ENCODE measurements at regions not wholly inside any gene's neighbourhood (a gene's known extent, or its start where the extent isn't known, plus 50 kb on each side); places are given as distances from the start of the nearest gene placed in this dataset.
"Not testable (repeated sequence)": the region's sequence is repeated elsewhere in the genome, so short reads cannot be mapped to it uniquely, and the experiment has no call there.

GRCh38 chr1:178603926-178604325 is 91.0 kb downstream of the TEX35 start:
- no peak overlapping the region for H3K4me3 ChIP-seq (replicated peaks; ENCODE audit: low read depth, low read length)
- TF ChIP-seq CTCF (IDR thresholded peaks at IDR 0.05; ENCODE audit: low read depth, low read length, missing control alignments): no peak
- no peak for DNase-seq (ENCODE audit: extremely low read depth, low read depth)

GRCh38 chr1:178606839-178607238 is 93.9 kb downstream of the TEX35 start:
- no peak for DNase-seq (ENCODE audit: extremely low read depth, low read depth)
- TF ChIP-seq CTCF (IDR thresholded peaks at IDR 0.05; ENCODE audit: low read depth, low read length, missing control alignments): no peak
- no peak overlapping the region for H3K4me3 ChIP-seq (replicated peaks; ENCODE audit: low read depth, low read length)

GRCh38 chr1:178607718-178608408 is 95.0 kb downstream of the TEX35 start:
- H3K4me3 ChIP-seq (replicated peaks; ENCODE audit: low read depth, low read length): no peak overlapping the region
- TF ChIP-seq CTCF (IDR thresholded peaks at IDR 0.05; ENCODE audit: low read depth, low read length, missing control alignments): no peak
- no peak for DNase-seq (ENCODE audit: extremely low read depth, low read depth)

GRCh38 chr1:178609015-178609414 is 96.1 kb downstream of the TEX35 start:
- DNase-seq (ENCODE audit: extremely low read depth, low read depth): no peak
- no peak overlapping the region for H3K4me3 ChIP-seq (replicated peaks; ENCODE audit: low read depth, low read length)
- TF ChIP-seq CTCF (IDR thresholded peaks at IDR 0.05; ENCODE audit: low read depth, low read length, missing control alignments): no peak

GRCh38 chr1:178610690-178611410 is 97.9 kb downstream of the TEX35 start:
- not testable (repeated sequence) for H3K4me3 ChIP-seq (replicated peaks; ENCODE audit: low read depth, low read length); DNase-seq (ENCODE audit: extremely low read depth, low read depth)

- TF ChIP-seq CTCF (IDR thresholded peaks at IDR 0.05; ENCODE audit: low read depth, low read length, missing control alignments): no peak
- no peak overlapping the region for H3K4me3 ChIP-seq (replicated peaks; ENCODE audit: low read depth, low read length)
- no peak for DNase-seq (ENCODE audit: extremely low read depth, low read depth)
These were observed 99.4 kb downstream of the TEX35 start for GRCh38 chr1:178612261-178612660.

- no peak for DNase-seq (ENCODE audit: extremely low read depth, low read depth)
- TF ChIP-seq CTCF (IDR thresholded peaks at IDR 0.05; ENCODE audit: low read depth, low read length, missing control alignments): no peak
- H3K4me3 ChIP-seq (replicated peaks; ENCODE audit: low read depth, low read length): no peak overlapping the region
These were observed 100.5 kb downstream of the TEX35 start for GRCh38 chr1:178613271-178613945.
